NT2/D1 (cell line): ENCODE measurements at regions not wholly inside any gene's neighbourhood (a gene's known extent, or its start where the extent isn't known, plus 50 kb on each side); places are given as distances from the start of the nearest gene placed in this dataset.

Experiments
- SUZ12 ChIP-seq: IDR thresholded peaks from 2 replicates; pipeline ENCODE4 v1.6.1; 2011; ENCODE audit not compliant: insufficient read length, insufficient read depth; ENCODE audit errors: extremely low read depth
- YY1 ChIP-seq: IDR thresholded peaks from 2 replicates; pipeline ENCODE4 v1.6.1; 2011; ENCODE audit not compliant: insufficient read length, insufficient read depth

- TF ChIP-seq YY1: no peak
- no peak for TF ChIP-seq SUZ12
Measured at GRCh38 chr3:70561796-70562195, 249.4 kb upstream of the MDFIC2 start.
